ENCODE measurements at regions not wholly inside any gene's neighbourhood (a gene's known extent, or its start where the extent isn't known, plus 50 kb on each side); places are given as distances from the start of the nearest gene placed in this dataset.
"Not testable (repeated sequence)": the region's sequence is repeated elsewhere in the genome, so short reads cannot be mapped to it uniquely, and the experiment has no call there.

DNA sequence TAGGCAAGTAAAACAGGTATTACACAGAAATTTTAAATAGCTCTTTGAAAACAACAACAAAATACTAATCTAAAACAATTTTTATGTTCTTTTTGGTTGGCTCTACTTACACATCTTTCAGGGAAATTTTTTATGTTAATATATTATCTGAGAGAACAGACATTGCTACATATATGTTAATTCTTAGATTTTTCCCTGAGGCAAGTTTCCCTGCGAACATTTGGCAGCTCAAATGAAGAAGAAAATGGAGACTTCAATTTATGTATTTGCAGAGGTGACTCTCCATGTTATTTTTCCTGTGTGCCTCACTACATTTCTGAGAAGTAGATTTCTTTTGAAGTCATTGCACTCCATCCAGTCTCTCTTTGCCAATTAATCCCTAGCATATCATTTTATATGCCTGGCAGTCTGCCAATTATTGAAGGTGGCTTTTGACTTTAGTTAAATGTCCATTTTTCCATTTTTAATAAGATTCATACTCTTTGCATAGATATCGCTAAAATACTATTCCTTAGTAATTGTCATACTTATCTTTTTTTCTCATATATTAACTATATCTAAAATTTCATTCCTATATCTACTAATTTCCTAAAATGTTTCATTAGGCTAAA is 908.2 kb upstream of the CDH10 start:
- Mint-ChIP-seq H3K9me3 (peaks cover 7% of the 10 kb centered on the region), H3K36me3 (ENCODE audit: insufficient read depth) (no peaks in the 10 kb centered on the region), H3K27me3 (ENCODE audit: low read depth) (no peaks in the 10 kb centered on the region), H3K4me1 (ENCODE audit: low read depth) (no peaks in the 10 kb centered on the region), H3K4me3 (no peak overlapping the region)
- ATAC-seq (no peak), DNase-seq (no peak)

DNA sequence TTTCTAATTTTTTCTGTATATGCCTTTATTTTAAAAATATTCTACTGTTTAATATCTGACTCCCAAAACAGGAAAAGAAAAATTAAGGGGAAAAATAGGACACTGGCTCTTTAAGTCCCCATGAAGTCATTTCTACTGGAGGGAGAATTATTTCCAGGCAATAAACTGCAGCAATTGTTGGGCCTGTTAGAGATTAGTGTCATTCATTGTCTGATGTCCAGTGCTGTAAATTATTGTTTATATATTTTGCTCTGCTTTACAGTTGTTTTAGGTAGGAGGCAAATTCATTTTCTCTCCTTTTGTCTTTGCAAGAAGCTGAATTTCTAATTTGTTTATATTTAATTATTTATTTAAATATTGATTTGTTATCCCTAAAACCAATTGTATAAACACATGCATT is 906.0 kb upstream of the CDH10 start:
- H3K36me3 Mint-ChIP-seq (ENCODE audit: insufficient read depth), result no peaks in the 10 kb centered on the region
- no peaks in the 10 kb centered on the region for H3K4me1 Mint-ChIP-seq (ENCODE audit: low read depth)
- H3K4me3 Mint-ChIP-seq, result no peak overlapping the region
- DNase-seq, result no peak
- no peak for ATAC-seq
- H3K9me3 Mint-ChIP-seq, result peaks cover 7% of the 10 kb centered on the region
- H3K27me3 Mint-ChIP-seq (ENCODE audit: low read depth), result no peaks in the 10 kb centered on the region

DNA sequence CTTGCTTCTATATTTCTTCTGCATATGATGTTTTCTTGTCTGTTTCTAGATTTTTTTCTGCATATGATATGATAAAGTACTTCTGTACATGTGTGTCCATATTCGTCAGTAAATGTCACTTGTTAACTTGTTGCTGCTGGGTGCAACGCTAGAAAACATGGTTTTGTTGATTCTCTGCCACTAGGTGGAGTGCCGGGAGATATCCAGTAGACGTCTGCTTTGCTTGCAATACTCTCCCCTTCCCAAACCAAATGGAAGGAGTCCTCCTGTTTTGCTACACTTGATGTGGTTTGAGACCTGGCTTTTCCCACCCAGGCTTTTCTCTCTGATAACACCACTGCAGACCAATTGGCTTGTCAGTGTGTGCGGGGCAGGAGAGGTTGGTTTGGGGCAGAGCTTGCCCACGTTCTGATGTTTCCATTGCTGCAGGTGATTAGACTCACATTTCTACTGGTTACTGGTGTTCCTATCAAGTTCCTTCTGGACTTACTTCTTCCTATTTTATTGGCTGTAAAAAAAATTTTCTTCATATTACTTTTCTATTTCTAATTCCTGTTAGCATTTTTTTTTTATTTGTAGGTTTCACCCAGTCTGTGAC is 900.0 kb upstream of the CDH10 start:
- H3K27me3 Mint-ChIP-seq (ENCODE audit: low read depth), result no peaks in the 10 kb centered on the region
- no peaks in the 10 kb centered on the region for H3K36me3 Mint-ChIP-seq (ENCODE audit: insufficient read depth)
- no peaks in the 10 kb centered on the region for H3K4me1 Mint-ChIP-seq (ENCODE audit: low read depth)
- H3K4me3 Mint-ChIP-seq, result no peak overlapping the region
- ATAC-seq, result no peak
- DNase-seq, result no peak
- H3K9me3 Mint-ChIP-seq, result peaks cover 7% of the 10 kb centered on the region

DNA sequence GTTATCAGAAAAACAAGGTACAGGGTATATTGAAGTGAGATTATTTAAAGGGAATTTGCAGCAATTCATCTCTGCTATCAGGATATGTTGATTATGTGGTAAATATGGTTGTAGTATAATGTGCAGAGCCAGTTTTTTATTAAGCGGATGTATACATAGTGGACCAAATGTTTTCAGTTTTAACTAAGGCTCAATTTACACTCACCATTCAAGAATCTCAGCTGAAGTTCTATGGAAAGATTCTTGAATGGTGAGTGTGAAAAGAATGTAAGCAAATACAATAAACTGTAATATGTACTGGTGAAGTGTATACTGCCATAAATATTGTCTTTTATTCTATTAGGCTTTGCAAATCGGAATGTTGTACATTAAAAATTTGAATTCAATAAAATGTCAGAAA is 895.9 kb upstream of the CDH10 start:
- DNase-seq (no peak), ATAC-seq (no peak)
- Mint-ChIP-seq H3K27me3 (ENCODE audit: low read depth) (no peaks in the 10 kb centered on the region), H3K9me3 (peaks cover 11% of the 10 kb centered on the region), H3K4me1 (ENCODE audit: low read depth) (no peaks in the 10 kb centered on the region), H3K36me3 (ENCODE audit: insufficient read depth) (no peaks in the 10 kb centered on the region), H3K4me3 (no peak overlapping the region)

DNA sequence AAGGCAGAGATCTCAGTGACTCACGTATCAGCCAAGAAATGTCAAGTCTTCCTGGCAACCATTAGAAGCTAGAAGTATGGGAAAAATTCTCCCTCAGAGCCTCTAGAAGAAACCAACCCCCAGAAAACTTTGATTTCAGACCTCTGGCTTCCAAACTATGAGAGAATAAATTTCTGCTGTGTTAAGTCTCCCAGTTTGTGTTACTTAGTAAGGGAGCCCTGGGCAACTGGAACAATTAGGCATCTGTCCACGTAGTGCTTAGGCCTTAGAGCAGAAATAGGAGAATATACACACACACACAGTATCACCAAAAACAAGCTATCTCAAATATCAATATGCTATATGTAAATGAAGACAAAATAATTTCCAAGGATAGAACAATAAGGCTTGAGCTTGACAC is 894.8 kb upstream of the CDH10 start:
- ATAC-seq, result no peak
- no peaks in the 10 kb centered on the region for H3K27me3 Mint-ChIP-seq (ENCODE audit: low read depth)
- peaks cover 5% of the 10 kb centered on the region for H3K9me3 Mint-ChIP-seq
- no peak overlapping the region for H3K4me3 Mint-ChIP-seq
- H3K4me1 Mint-ChIP-seq (ENCODE audit: low read depth), result no peaks in the 10 kb centered on the region
- H3K36me3 Mint-ChIP-seq (ENCODE audit: insufficient read depth), result no peaks in the 10 kb centered on the region
- DNase-seq, result no peak

DNA sequence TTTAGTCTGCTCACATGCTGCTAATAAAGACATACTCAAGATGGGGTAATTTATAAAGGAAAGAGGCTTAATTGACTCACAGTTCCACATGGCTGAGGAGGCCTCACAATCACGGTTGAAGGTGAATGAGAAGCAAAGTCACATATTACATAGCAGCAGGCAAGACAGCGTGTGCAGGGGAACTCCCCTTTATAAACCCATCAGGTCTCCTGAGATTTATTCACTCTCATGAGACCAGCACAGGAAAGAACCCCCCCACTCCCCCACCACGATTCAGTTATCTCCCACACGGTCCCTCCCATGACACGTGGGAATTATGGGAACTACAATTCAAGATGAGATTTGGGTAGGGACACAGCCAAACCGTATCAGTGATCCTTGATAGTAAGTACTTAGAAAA is 891.7 kb upstream of the CDH10 start:
- H3K4me3 Mint-ChIP-seq; H3K27me3 Mint-ChIP-seq (ENCODE audit: low read depth); H3K9me3 Mint-ChIP-seq; DNase-seq; H3K36me3 Mint-ChIP-seq (ENCODE audit: insufficient read depth); H3K4me1 Mint-ChIP-seq (ENCODE audit: low read depth); ATAC-seq: not testable (repeated sequence)

DNA sequence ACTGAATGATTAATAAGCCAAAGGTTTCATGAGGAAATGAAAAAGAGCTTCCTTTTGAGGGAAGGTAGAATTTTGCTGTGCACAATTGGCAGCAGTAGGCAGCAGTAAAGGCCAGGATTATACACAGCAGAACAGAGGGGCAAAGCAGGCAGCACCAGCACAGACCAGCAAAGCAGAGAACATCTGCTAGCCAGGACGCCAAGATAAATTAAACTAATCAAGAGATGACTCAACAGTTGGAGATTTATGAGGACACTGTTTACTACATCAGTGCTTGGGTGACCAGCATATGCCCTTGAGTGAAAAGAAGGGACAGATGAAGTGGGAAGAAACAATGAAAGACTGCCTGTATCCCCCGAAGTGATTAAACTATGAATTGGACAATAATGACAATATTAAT is 871.4 kb upstream of the CDH10 start:
- Mint-ChIP-seq H3K36me3 (ENCODE audit: insufficient read depth) (no peaks in the 10 kb centered on the region), H3K9me3 (peaks cover 19% of the 10 kb centered on the region), H3K27me3 (ENCODE audit: low read depth) (no peaks in the 10 kb centered on the region), H3K4me3 (no peak overlapping the region), H3K4me1 (ENCODE audit: low read depth) (no peaks in the 10 kb centered on the region)
- DNase-seq (no peak), ATAC-seq (no peak)

DNA sequence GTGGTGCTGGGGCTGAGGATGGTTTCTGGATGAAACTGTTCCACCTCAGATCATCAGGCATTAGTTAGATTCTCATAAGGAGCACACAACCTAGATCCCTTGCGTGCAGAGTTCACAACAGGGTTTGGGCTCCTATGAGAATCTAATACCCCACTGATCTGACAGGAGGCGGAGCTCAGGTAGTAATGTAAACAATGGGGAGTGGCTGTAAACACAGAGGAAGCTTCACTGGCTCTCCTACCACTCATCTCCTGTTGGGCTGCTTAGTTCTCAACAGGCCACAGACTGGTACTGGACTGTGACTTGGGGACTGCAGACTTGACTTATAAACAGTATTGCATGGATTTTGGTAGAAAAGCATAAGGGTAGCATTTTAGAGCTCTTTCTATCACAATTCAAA is 870.7 kb upstream of the CDH10 start:
- ATAC-seq (no peak), DNase-seq (no peak)
- H3K9me3 Mint-ChIP-seq, result peaks cover 20% of the 10 kb centered on the region
- H3K36me3 Mint-ChIP-seq (ENCODE audit: insufficient read depth), result no peaks in the 10 kb centered on the region
- no peak overlapping the region for H3K4me3 Mint-ChIP-seq
- H3K4me1 Mint-ChIP-seq (ENCODE audit: low read depth), result no peaks in the 10 kb centered on the region
- H3K27me3 Mint-ChIP-seq (ENCODE audit: low read depth), result no peaks in the 10 kb centered on the region

DNA sequence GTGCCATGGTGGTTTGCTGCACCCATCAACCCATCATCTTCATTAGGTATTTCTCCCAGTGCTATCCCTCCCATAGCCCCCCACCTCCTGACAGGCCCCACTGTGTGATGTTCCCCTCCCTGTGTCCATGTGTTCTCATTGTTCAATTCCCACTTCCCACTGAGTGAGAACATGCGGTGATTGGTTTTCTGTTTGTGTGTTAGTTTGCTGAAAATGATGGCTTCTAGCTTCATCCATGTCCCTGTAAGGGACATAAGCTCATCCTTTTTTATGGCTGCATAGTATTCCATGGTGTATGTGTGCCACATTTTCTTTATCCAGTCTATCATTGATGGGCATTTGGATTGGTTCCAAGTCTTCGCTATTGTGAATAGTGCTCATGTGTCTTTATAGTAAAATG is 865.9 kb upstream of the CDH10 start:
- H3K4me1 Mint-ChIP-seq (ENCODE audit: low read depth); H3K9me3 Mint-ChIP-seq; H3K4me3 Mint-ChIP-seq; H3K36me3 Mint-ChIP-seq (ENCODE audit: insufficient read depth); ATAC-seq; DNase-seq; H3K27me3 Mint-ChIP-seq (ENCODE audit: low read depth): not testable (repeated sequence)

DNA sequence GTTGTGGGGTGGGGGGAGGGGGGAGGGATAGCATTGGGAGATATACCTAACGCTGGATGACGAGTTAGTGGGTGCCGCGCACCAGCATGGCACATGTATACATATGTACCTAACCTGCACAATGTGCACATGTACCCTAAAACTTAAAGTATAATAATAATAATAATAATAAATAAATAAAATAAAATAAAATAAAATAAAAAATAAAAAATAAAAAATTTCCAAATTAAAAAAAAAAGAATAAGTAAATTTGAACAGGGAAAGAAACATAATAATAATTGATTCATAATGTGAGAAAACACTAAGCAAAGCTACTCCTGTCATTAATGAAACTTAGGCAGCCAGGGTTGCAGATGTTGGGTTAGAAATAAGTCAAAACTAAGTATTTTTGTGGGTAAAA is 863.2 kb upstream of the CDH10 start:
- not testable (repeated sequence) for H3K4me3 Mint-ChIP-seq; ATAC-seq; H3K27me3 Mint-ChIP-seq (ENCODE audit: low read depth); H3K4me1 Mint-ChIP-seq (ENCODE audit: low read depth); DNase-seq; H3K36me3 Mint-ChIP-seq (ENCODE audit: insufficient read depth); H3K9me3 Mint-ChIP-seq

DNA sequence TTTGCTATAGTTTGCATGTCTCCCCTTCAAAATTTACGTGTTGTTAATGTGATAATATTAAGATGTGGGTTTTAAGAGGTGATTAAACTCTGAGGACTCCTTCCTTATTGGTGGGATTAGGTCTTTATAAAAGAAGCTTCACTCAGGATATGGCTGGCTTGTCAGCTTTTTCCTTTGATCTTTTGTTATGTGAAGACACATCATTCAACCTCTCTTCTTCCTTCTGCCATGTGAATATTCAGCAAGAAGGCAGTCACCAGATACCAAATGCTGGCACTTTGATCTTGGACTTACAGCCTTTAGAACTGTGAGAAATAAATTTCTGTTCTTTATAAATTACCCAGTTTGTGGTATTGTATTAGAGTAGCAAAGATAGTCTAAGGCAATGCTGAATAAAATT is 855.9 kb upstream of the CDH10 start:
- no peaks in the 10 kb centered on the region for H3K36me3 Mint-ChIP-seq (ENCODE audit: insufficient read depth)
- peaks cover 8% of the 10 kb centered on the region for H3K9me3 Mint-ChIP-seq
- no peaks in the 10 kb centered on the region for H3K4me1 Mint-ChIP-seq (ENCODE audit: low read depth)
- DNase-seq, result no peak
- no peak overlapping the region for H3K4me3 Mint-ChIP-seq
- no peak for ATAC-seq
- H3K27me3 Mint-ChIP-seq (ENCODE audit: low read depth), result no peaks in the 10 kb centered on the region

DNA sequence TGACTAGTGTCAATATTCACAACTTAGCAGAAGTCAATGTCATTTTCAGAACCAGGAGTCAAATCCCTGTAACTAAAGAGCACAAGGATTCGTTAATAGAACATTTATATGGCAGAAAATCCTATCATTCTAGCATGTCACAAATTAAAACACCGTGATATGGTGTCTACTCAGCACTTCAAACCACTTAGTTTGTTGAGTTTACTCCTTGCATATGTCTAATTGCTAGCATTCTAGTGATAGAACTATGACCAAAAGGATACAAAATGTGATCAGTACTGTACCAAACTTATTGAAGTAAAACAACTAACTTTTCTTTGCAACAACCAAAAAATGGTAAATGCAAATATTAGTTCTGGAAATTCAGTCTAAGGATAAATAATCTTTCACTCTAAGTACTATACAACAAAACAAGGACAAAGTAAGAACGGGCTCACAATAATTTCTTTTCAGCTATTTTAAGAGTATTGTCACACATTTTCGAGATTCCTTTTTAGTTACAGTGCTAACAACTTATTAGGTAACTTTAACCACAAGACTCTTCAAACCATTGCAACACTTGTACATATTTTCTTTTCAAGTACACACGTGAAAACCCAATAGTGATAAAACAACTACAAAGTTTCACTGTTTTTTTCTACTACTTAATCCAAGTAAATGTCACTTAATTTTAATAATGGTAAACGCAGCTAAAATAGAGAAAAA is 845.2 kb upstream of the CDH10 start:
- DNase-seq, result no peak
- no peaks in the 10 kb centered on the region for H3K27me3 Mint-ChIP-seq (ENCODE audit: low read depth)
- no peaks in the 10 kb centered on the region for H3K4me1 Mint-ChIP-seq (ENCODE audit: low read depth)
- no peak for ATAC-seq
- peaks cover 13% of the 10 kb centered on the region for H3K9me3 Mint-ChIP-seq
- no peaks in the 10 kb centered on the region for H3K36me3 Mint-ChIP-seq (ENCODE audit: insufficient read depth)
- no peak overlapping the region for H3K4me3 Mint-ChIP-seq

DNA sequence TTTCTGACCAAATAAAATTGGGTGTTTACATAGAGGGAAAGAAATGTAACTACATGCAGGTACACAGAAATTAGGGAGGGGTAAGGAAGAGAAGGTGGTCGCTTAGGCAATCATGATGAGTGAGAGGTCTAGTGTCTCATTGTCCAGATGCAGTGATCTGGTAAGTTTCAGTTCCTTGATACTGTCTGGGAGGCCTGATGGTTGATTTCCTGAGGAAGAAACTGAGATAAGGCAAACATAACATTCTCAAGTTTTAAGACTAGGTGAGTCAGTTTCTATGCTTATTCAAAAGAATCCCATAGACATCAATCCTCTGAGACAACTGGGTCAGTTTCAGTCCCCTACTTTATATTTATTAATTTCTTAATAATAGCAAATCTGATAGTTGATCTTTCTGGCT is 843.3 kb upstream of the CDH10 start:
- DNase-seq, result no peak
- no peaks in the 10 kb centered on the region for H3K36me3 Mint-ChIP-seq (ENCODE audit: insufficient read depth)
- no peaks in the 10 kb centered on the region for H3K4me1 Mint-ChIP-seq (ENCODE audit: low read depth)
- no peak for ATAC-seq
- H3K9me3 Mint-ChIP-seq, result peaks cover 13% of the 10 kb centered on the region
- H3K4me3 Mint-ChIP-seq, result no peak overlapping the region
- no peaks in the 10 kb centered on the region for H3K27me3 Mint-ChIP-seq (ENCODE audit: low read depth)

DNA sequence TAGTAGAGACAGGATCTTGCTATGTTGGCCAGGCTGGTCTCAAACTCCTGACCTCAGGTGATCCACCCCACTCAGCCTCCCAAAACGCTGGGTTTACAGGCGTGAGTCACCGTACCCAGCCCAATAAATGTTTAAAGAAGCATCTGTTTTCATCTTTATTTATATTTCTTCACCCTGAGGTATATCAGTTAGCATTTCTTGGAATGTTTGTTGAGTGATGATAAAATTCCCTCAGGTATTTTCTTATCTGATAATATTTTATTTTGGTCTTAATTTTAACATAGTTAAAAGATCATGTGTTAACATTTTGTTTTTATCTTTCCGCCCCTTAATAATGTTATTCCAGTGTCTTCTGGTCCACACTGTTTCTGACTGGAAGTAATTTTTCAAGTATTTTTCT is 839.6 kb upstream of the CDH10 start:
- H3K4me3 Mint-ChIP-seq, result no peak overlapping the region

DNA sequence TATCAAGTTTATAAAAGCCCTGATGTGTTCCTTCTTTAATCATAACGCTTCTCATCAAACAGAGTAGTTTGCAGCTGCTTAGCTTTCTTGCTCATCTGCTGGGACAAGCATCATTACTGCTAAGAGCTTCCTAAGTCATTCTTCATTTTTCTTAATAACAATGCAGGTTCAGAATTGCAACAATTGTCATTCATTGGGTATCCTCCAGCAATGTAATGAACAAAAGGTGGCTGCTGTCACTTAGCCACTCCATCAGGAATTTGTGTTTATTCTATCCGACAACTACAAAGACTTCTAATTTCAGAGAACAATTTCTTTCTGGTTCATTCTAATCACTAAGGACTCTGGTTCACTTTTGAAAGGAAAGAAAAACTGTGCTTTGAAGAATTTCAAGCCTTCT is 836.7 kb upstream of the CDH10 start:
- no peak overlapping the region for H3K4me3 Mint-ChIP-seq
- H3K27me3 Mint-ChIP-seq (ENCODE audit: low read depth), result no peaks in the 10 kb centered on the region
- ATAC-seq (no peak), DNase-seq (no peak)
- no peaks in the 10 kb centered on the region for H3K9me3 Mint-ChIP-seq
- H3K4me1 Mint-ChIP-seq (ENCODE audit: low read depth), result no peaks in the 10 kb centered on the region
- no peaks in the 10 kb centered on the region for H3K36me3 Mint-ChIP-seq (ENCODE audit: insufficient read depth)

More for the DNA sequence above, 839.6 kb upstream of the CDH10 start:
- Mint-ChIP-seq H3K4me1 (ENCODE audit: low read depth) (no peaks in the 10 kb centered on the region), H3K27me3 (ENCODE audit: low read depth) (no peaks in the 10 kb centered on the region), H3K36me3 (ENCODE audit: insufficient read depth) (no peaks in the 10 kb centered on the region), H3K9me3 (peaks cover 11% of the 10 kb centered on the region)
- no peak for ATAC-seq
- no peak for DNase-seq
